HEK293 (cell line): ENCODE measurements at regions not wholly inside any gene's neighbourhood (a gene's known extent, or its start where the extent isn't known, plus 50 kb on each side); places are given as distances from the start of the nearest gene placed in this dataset.

ENCODE experiments used
- CTCF ChIA-PET: fragments of 350-600 bp; formaldehyde crosslinking; extraction: SDS; loops from one replicate; lab custom pipeline; 2021; ENCODE audit warnings: antibody characterized with exemption; lab: Yijun Ruan, JAX
- POLR2A ChIA-PET: fragments of 300-600 bp; formaldehyde crosslinking; extraction: SDS; loops from one replicate; lab custom pipeline; 2020; ENCODE audit warnings: antibody characterized with exemption, inconsistent platforms; lab: Yijun Ruan, JAX
- H3K27ac ChIP-seq: fragments of 200-500 bp; sonication (Bioruptor generic); 2 replicates; pipeline ENCODE4 v1.5.1; 2014; ENCODE audit warnings: low read depth, low read length, control low read depth, inconsistent platforms; ENCODE audit errors: extremely low read depth
- H3K36me3 ChIP-seq, 2 experiments: fragments of 200-500 bp in 1 of 2; sonication (Bioruptor generic) in 1 of 2; 1 replicate in 1 of 2; 2 replicates in 1 of 2; pipeline ENCODE4 v1.5.1; 2014 to 2017; ENCODE audit warnings: inconsistent platforms in 2 of 2, low read length in 2 of 2; ENCODE audit not compliant: control insufficient read depth in 2 of 2, insufficient read depth in 1 of 2
- H3K4me1 ChIP-seq: fragments of 200-500 bp; sonication (Bioruptor generic); 2 replicates; pipeline ENCODE4 v1.5.1; 2014; ENCODE audit warnings: mild to moderate bottlenecking, low read length, inconsistent platforms; ENCODE audit not compliant: control insufficient read depth, insufficient read depth
- H3K4me3 ChIP-seq: 2 replicates; pipeline ENCODE4 v1.5.1; 2011; ENCODE audit warnings: low read depth, mild to moderate bottlenecking, control low read depth, low read length, moderate library complexity
- H3K9me3 ChIP-seq: fragments of 200-500 bp; sonication (Bioruptor generic); 2 replicates; pipeline ENCODE4 v1.5.1; 2014; ENCODE audit warnings: low read depth, low read length, inconsistent platforms; ENCODE audit not compliant: control insufficient read depth, insufficient read depth
- GLI2 ChIP-seq: fragments of 450-650 bp; formaldehyde crosslinking; IDR thresholded peaks from 2 replicates; pipeline ENCODE4; 2017; ENCODE audit warnings: missing biosample characterization, missing genetic modification characterization, low read depth, borderline replicate concordance
- HOXC10 ChIP-seq: sonication (generic); formaldehyde crosslinking; IDR thresholded peaks from 2 replicates; pipeline ENCODE4 v1.8.1; 2023; ENCODE audit warnings: mild to moderate bottlenecking, missing genetic modification reagents
- HOXD13 ChIP-seq: sonication (generic); formaldehyde crosslinking; IDR thresholded peaks from 2 replicates; pipeline ENCODE4 v1.8.0; 2022; ENCODE audit warnings: missing genetic modification reagents, borderline replicate concordance
- KLF16 ChIP-seq: fragments of 450-650 bp; formaldehyde crosslinking; IDR thresholded peaks from 2 replicates; pipeline ENCODE4 v1.5.1; 2017; ENCODE audit warnings: missing biosample characterization, missing genetic modification characterization
- YY1 ChIP-seq: fragments of 450-650 bp; formaldehyde crosslinking; IDR thresholded peaks from 2 replicates; pipeline ENCODE4 v1.5.1; 2018; ENCODE audit warnings: missing biosample characterization, missing genetic modification characterization
- ZIC2 ChIP-seq: fragments of 450-650 bp; formaldehyde crosslinking; IDR thresholded peaks from 2 replicates; pipeline ENCODE4 v1.5.1; 2016; ENCODE audit warnings: missing biosample characterization, missing genetic modification characterization
- ZNF16 ChIP-seq: fragments of 450-650 bp; formaldehyde crosslinking; IDR thresholded peaks from 2 replicates; pipeline ENCODE4 v1.5.1; 2016; ENCODE audit warnings: low read depth, missing biosample characterization, missing genetic modification characterization
- ZNF354C ChIP-seq: fragments of 450-650 bp; formaldehyde crosslinking; IDR thresholded peaks from 2 replicates; pipeline ENCODE4 v1.5.1; 2016; ENCODE audit warnings: missing biosample characterization, missing genetic modification characterization, low read depth, borderline replicate concordance
- ZNF560 ChIP-seq: fragments of 450-650 bp; formaldehyde crosslinking; IDR thresholded peaks from 2 replicates; pipeline ENCODE4 v1.5.1; 2017; ENCODE audit warnings: missing biosample characterization, missing genetic modification characterization, borderline replicate concordance
- ZNF623 ChIP-seq: fragments of 450-650 bp; formaldehyde crosslinking; IDR thresholded peaks from 2 replicates; pipeline ENCODE4 v1.5.1; 2016; ENCODE audit warnings: missing biosample characterization, missing genetic modification characterization
- ZNF624 ChIP-seq: fragments of 450-650 bp; formaldehyde crosslinking; IDR thresholded peaks from 2 replicates; pipeline ENCODE4 v1.5.1; 2017; ENCODE audit warnings: missing biosample characterization, missing genetic modification characterization
- ZNF677 ChIP-seq: fragments of 450-650 bp; IDR thresholded peaks from 2 replicates; pipeline ENCODE4 v1.5.0; 2018; ENCODE audit warnings: missing biosample characterization, mild to moderate bottlenecking, missing genetic modification characterization, moderate library complexity
- ZNF777 ChIP-seq: fragments of 450-650 bp; formaldehyde crosslinking; IDR thresholded peaks from 2 replicates; pipeline ENCODE4 v1.5.1; 2017; ENCODE audit warnings: missing biosample characterization, missing genetic modification characterization, borderline replicate concordance
- ZNF830 ChIP-seq: fragments of 450-650 bp; IDR thresholded peaks from 2 replicates; pipeline ENCODE4 v1.5.0; 2018; ENCODE audit warnings: missing biosample characterization, missing genetic modification characterization, low read depth, mild to moderate bottlenecking, moderate library complexity
- ZNF837 ChIP-seq: fragments of 450-650 bp; formaldehyde crosslinking; IDR thresholded peaks from 2 replicates; pipeline ENCODE4 v1.5.1; 2016; ENCODE audit warnings: missing biosample characterization, missing genetic modification characterization
- TF ChIP-seq, protein P1 (sequence below): fragments of 450-650 bp; formaldehyde crosslinking; IDR thresholded peaks from 2 replicates; pipeline ENCODE4 v1.5.1; 2016; ENCODE audit warnings: missing biosample characterization, missing genetic modification characterization, low read depth
- TF ChIP-seq, protein P2 (sequence below): fragments of 450-650 bp; formaldehyde crosslinking; IDR thresholded peaks from 2 replicates; pipeline ENCODE4 v1.5.1; 2016; ENCODE audit warnings: missing biosample characterization, missing genetic modification characterization
- TF ChIP-seq, protein P3 (sequence below): fragments of 450-650 bp; formaldehyde crosslinking; IDR thresholded peaks from 2 replicates; pipeline ENCODE4 v1.5.1; 2016; ENCODE audit warnings: missing biosample characterization, missing genetic modification characterization
- TF ChIP-seq, protein P4 (sequence below): fragments of 450-650 bp; formaldehyde crosslinking; IDR thresholded peaks from 2 replicates; pipeline ENCODE4 v1.5.1; 2017; ENCODE audit warnings: missing biosample characterization, missing genetic modification characterization
- TF ChIP-seq, protein P5 (sequence below): fragments of 450-650 bp; formaldehyde crosslinking; IDR thresholded peaks from 2 replicates; pipeline ENCODE4 v1.5.0; 2017; ENCODE audit warnings: missing biosample characterization, missing genetic modification characterization, borderline replicate concordance

DNA sequence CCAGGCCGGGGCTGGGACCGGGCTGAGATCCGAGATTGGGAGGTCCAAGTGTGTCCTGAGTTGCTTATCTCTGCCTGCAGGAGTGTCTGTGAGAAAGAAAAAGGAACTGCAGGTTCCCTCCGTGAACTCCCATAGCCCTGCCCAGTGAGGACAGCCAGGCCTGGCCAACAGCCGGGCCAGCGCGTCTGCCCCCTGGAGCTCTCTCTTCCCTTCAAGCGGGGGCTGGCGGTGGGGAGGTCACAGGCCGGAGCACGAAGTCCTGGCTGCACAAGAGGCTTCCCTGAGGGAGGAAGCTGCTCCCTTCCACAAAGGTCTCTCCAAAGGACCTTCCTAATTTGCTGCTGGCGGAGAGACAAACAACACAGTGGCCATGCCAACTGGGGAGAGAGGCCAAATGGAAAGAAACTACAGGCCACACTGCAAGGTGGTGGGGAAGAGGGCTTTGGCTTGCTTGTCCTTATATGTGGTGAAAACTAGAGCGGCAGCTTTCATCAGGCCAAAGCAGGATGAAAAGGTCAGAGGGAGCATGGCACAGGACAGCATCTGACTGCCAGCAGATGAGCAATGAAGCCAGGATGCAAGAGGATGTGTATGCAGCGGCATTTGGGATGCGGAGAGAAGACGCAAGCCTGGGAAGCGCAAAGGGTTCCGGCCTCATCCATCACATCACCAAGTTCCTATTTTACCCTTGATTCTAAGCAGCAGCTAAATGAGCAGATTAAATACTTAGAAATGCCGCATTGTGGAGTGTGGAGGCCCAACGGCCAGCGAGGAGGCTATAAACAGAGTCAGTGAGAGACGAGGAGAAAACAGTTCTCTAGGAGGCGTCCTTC is 260.0 kb downstream of the ERMARD start (continued):
- TF ChIP-seq, protein P1, sequence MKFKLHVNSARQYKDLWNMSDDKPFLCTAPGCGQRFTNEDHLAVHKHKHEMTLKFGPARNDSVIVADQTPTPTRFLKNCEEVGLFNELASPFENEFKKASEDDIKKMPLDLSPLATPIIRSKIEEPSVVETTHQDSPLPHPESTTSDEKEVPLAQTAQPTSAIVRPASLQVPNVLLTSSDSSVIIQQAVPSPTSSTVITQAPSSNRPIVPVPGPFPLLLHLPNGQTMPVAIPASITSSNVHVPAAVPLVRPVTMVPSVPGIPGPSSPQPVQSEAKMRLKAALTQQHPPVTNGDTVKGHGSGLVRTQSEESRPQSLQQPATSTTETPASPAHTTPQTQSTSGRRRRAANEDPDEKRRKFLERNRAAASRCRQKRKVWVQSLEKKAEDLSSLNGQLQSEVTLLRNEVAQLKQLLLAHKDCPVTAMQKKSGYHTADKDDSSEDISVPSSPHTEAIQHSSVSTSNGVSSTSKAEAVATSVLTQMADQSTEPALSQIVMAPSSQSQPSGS = no peak

DNA sequence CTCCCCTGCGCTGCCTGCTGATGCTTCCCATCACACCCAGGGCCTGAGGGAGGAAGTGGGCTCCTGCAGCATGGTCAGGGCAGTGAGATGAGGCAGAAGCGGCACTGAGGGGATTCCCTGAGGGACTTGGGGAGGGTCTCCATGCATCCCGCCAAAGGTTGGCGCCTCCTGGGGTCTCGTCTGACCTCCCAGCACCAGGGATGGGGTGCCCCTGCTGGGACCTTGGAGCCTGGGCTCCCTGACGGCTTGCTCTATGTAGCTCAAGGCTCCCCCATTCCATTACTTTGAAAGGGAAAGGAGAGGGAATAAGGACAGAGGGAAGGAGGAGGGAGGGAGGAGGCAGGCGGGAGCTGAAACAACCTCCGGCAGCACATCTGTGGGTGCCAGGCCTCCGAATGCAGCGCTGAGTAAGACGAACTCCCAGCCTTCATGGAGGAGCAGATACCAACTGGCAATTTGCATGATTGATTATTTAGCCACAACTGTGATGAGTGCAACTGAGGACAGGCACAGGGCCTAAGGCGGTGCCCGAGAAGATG is 259.3 kb downstream of the ERMARD start:
- no peaks in the 10 kb centered on the region for H3K4me1 ChIP-seq
- CTCF ChIA-PET = interaction anchor here (0.7 kb wide), 2 partner anchors 506 to 1218 kb away, joined by 3 read pairs; no protein-coding TSS in a partner anchor
- no peaks in the 10 kb centered on the region for H3K36me3 ChIP-seq
- H3K9me3 ChIP-seq = no peaks in the 10 kb centered on the region
- H3K27ac ChIP-seq = no peak overlapping the region
- no peak overlapping the region for H3K4me3 ChIP-seq
- no peak for TF ChIP-seq HOXC10
- no peak for TF ChIP-seq ZNF677
- TF ChIP-seq YY1 (tag by site-specific recombination) = no peak
- TF ChIP-seq ZNF623 (tag by site-specific recombination) = no peak
- POLR2A ChIA-PET = no interaction called here

DNA sequence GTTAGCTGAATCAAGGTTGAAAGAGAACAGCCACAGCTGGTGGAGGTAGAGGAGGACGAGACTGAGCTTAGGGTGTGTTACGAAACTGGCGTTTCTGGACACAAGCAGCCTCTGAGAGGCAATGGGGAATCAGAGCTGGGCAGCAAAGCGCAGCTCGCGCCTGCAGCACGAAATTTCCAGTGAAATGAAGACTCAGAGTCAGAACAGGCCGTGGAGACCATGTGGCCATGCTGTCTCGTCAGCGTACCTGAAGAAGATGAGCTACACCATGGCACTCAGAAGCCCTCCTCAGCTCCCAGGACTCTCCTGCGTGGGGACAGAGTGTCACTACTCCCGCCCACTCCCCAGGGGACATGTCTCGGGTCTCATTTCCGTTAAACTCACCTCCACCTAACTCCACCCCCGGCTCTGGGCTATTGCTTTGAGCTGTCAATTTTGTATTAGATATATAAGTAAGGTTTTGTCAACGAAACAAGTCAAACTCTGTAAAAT is 256.9 kb downstream of the ERMARD start:
- CTCF ChIA-PET = interaction anchor here (0.5 kb wide), 1 partner anchor 478 kb away, joined by 3 read pairs; no protein-coding TSS in a partner anchor
- H3K27ac ChIP-seq = no peak overlapping the region
- TF ChIP-seq, protein P2, sequence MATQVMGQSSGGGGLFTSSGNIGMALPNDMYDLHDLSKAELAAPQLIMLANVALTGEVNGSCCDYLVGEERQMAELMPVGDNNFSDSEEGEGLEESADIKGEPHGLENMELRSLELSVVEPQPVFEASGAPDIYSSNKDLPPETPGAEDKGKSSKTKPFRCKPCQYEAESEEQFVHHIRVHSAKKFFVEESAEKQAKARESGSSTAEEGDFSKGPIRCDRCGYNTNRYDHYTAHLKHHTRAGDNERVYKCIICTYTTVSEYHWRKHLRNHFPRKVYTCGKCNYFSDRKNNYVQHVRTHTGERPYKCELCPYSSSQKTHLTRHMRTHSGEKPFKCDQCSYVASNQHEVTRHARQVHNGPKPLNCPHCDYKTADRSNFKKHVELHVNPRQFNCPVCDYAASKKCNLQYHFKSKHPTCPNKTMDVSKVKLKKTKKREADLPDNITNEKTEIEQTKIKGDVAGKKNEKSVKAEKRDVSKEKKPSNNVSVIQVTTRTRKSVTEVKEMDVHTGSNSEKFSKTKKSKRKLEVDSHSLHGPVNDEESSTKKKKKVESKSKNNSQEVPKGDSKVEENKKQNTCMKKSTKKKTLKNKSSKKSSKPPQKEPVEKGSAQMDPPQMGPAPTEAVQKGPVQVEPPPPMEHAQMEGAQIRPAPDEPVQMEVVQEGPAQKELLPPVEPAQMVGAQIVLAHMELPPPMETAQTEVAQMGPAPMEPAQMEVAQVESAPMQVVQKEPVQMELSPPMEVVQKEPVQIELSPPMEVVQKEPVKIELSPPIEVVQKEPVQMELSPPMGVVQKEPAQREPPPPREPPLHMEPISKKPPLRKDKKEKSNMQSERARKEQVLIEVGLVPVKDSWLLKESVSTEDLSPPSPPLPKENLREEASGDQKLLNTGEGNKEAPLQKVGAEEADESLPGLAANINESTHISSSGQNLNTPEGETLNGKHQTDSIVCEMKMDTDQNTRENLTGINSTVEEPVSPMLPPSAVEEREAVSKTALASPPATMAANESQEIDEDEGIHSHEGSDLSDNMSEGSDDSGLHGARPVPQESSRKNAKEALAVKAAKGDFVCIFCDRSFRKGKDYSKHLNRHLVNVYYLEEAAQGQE (tag by site-specific recombination) = no peak
- TF ChIP-seq GLI2 = no peak
- no peak for TF ChIP-seq ZNF560 (tag by site-specific recombination)
- no peak for TF ChIP-seq ZNF777 (tag by site-specific recombination)
- TF ChIP-seq ZNF837 = no peak
- TF ChIP-seq ZNF830 (tag by site-specific recombination) = no peak
- TF ChIP-seq, protein P3, sequence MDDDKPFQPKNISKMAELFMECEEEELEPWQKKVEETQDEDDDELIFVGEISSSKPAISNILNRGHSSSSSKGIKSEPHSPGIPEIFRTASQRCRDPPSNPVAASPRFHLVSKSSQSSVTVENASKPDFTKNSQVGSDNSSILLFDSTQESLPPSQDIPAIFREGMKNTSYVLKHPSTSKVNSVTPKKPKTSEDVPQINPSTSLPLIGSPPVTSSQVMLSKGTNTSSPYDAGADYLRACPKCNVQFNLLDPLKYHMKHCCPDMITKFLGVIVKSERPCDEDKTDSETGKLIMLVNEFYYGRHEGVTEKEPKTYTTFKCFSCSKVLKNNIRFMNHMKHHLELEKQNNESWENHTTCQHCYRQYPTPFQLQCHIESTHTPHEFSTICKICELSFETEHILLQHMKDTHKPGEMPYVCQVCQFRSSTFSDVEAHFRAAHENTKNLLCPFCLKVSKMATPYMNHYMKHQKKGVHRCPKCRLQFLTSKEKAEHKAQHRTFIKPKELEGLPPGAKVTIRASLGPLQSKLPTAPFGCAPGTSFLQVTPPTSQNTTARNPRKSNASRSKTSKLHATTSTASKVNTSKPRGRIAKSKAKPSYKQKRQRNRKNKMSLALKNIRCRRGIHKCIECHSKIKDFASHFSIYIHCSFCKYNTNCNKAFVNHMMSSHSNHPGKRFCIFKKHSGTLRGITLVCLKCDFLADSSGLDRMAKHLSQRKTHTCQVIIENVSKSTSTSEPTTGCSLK (tag by site-specific recombination) = no peak
- TF ChIP-seq, protein P4, sequence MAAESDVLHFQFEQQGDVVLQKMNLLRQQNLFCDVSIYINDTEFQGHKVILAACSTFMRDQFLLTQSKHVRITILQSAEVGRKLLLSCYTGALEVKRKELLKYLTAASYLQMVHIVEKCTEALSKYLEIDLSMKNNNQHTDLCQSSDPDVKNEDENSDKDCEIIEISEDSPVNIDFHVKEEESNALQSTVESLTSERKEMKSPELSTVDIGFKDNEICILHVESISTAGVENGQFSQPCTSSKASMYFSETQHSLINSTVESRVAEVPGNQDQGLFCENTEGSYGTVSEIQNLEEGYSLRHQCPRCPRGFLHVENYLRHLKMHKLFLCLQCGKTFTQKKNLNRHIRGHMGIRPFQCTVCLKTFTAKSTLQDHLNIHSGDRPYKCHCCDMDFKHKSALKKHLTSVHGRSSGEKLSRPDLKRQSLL (tag by site-specific recombination) = no peak
- TF ChIP-seq ZNF624 = no peak
- no peak for TF ChIP-seq ZNF16
- no peak for TF ChIP-seq KLF16
- no peak for TF ChIP-seq HOXD13 (CRISPR knock-in tag)
- no peak for TF ChIP-seq ZNF354C (tag by site-specific recombination)
- TF ChIP-seq ZIC2 (tag by site-specific recombination) = no peak
- TF ChIP-seq, protein P5, sequence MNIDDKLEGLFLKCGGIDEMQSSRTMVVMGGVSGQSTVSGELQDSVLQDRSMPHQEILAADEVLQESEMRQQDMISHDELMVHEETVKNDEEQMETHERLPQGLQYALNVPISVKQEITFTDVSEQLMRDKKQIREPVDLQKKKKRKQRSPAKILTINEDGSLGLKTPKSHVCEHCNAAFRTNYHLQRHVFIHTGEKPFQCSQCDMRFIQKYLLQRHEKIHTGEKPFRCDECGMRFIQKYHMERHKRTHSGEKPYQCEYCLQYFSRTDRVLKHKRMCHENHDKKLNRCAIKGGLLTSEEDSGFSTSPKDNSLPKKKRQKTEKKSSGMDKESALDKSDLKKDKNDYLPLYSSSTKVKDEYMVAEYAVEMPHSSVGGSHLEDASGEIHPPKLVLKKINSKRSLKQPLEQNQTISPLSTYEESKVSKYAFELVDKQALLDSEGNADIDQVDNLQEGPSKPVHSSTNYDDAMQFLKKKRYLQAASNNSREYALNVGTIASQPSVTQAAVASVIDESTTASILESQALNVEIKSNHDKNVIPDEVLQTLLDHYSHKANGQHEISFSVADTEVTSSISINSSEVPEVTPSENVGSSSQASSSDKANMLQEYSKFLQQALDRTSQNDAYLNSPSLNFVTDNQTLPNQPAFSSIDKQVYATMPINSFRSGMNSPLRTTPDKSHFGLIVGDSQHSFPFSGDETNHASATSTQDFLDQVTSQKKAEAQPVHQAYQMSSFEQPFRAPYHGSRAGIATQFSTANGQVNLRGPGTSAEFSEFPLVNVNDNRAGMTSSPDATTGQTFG (tag by site-specific recombination) = no peak

More for the DNA sequence above, 256.9 kb downstream of the ERMARD start:
- Histone ChIP-seq H3K4me1 (no peaks in the 10 kb centered on the region), H3K36me3 (no peaks in the 10 kb centered on the region), H3K9me3 (no peaks in the 10 kb centered on the region), H3K4me3 (no peak overlapping the region)
- POLR2A ChIA-PET = interaction anchor here (0.9 kb wide), 1 partner anchor 22 kb away, joined by 4 read pairs; no protein-coding TSS in a partner anchor
